Stimulated activated CD4-positive, alpha-beta T cell treated with anti-CD3 and anti-CD28 coated beads, Interleukin-4, amount 100 ng/mL, for 4 hours (primary cell): ENCODE measurements at regions not wholly inside any gene's neighbourhood (a gene's known extent, or its start where the extent isn't known, plus 50 kb on each side); places are given as distances from the start of the nearest gene placed in this dataset.

Source experiments
- DNase-seq, 2 experiments: peaks; one replicate each; pipeline ENCODE4 v3.0.0-alpha.2; 2020

- DNase-seq: no peak
Measured at GRCh38 chr4:11342401-11342800, 86.3 kb downstream of the HS3ST1 start.

DNA sequence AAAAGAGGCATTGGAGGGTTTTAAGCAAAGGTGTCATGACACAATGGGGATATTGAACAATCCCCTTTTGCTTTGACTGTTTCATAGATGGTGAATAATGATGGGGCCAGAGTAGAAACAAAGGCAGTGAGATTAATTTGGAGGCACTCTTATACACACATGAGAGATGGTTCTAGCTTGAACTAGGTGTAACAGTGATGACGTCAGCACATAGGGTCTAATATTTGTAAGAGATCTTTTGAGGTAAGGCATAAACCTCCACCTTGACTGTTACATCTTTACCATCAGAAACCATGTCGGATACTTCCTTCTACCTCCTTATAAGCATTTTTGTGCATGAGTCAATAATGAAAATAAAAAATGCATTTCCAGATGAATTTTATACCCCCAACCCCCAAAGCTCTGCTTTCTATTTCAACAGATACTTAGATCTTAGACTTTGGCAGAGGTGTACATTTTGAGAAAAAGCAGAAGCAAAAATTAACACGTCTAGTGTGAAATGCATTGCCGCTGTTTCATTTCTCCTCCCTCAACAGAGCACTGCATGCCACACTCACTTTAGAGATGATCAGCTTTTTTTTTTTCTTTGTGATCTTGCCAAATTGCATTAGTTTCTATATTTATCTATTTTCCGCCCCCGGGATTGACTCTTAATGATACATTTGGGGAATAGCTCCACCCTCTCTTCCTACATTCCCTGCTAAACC, 87.2 kb downstream of the HS3ST1 start:
- no peak for DNase-seq

DNA sequence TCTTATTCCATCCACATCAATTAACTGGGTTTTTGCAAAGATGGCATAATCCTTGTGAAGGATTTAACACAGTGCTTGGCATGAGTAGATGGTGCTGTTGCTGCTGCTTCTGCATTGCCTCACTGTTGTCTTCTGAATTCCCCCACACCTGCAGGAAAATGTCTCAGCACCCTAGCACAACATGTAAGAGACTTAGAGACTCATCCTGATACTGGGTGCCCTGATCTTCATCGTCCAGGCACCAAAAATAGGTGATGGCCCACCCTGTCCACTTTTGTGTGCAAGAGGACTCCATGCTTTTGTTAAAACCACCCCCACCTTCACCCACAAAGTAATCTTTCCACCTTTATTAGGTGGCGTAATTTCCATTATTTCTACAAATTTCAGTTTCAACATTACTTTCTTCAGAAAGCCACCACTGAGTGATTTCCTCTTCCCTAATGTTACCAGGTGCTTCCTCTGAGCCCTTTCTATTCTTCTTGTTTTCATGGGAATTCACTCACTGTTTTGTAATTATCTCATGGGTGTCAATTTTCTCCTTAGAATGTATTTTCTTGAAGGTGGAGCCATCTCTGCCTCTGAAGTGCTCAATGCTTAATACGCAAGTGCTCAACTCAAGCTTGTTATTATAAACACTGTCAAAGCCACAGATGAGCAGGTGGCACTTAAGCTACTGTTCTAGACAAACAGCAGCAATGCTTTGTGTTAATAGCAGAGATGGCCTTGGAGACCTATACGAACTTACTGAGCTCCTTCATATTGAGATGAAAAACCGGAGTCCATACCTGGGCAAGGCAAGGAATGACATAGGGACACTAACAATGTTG, 89.5 kb downstream of the HS3ST1 start:
- no peak for DNase-seq

GRCh38 chr4:11337287-11337686, 91.4 kb downstream of the HS3ST1 start:
- DNase-seq: no peak

GRCh38 chr4:11336435-11336834, 92.3 kb downstream of the HS3ST1 start:
- no peak for DNase-seq

DNA sequence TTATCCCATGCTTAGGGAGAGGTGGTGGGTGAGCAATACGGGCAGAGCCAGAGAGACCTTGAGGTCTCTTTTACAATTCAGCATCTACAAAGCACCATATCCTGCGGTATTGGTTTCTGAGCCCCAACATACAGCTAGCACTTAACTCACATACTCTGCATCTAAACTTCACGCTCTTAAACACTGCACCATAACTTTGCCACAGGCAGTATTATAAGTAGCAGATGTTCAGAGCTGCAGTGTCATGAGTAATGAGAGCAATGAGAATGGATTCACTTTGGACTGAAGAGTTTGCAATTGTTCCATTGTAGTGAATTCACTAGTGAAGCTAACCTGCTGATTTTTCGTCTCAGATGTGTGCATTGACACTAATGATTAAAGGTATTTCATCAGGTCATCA, 93.8 kb downstream of the HS3ST1 start:
- DNase-seq: no peak

DNA sequence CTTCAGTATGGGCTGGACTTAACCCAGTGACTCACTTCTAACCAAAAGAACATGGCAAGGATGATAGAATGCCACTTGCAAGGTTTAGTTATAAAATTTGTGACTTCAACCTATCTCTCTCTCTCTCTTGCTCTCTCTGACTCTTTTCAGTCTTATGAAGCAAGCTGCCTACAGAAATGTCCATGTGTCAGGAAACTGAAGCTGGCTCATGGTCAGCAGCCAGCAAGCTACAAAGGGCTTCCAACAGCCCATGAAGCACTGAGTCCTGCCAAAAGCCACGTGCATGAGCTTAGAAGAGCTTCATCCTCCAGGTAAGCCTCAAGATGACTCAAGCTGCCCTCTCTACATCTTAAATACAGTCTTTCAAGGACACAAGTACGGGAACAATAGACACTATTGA, 100.3 kb downstream of the HS3ST1 start:
- DNase-seq: no peak

- no peak for DNase-seq
Measured at GRCh38 chr4:11326021-11326420, 102.7 kb downstream of the HS3ST1 start.

DNA sequence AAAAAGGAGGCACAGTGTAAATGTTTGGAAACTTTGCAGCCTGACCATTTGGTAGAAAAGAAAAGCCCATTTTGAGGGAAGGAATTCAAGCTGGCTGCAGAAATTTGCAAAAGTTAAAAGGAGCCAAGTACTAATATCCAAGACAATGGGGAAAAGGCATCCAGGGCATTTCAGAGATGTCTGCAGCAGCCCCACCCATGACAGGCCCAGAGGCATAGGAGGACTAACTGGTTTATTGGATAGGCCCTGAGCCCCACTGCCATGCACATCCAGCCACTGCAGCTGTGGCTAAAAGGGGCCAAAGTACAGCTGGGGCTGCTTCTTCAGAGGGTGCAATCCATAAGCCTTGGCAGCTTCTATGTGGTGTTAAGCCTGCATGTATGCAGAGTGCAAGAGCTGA, 104.9 kb downstream of the HS3ST1 start:
- no peak for DNase-seq

DNA sequence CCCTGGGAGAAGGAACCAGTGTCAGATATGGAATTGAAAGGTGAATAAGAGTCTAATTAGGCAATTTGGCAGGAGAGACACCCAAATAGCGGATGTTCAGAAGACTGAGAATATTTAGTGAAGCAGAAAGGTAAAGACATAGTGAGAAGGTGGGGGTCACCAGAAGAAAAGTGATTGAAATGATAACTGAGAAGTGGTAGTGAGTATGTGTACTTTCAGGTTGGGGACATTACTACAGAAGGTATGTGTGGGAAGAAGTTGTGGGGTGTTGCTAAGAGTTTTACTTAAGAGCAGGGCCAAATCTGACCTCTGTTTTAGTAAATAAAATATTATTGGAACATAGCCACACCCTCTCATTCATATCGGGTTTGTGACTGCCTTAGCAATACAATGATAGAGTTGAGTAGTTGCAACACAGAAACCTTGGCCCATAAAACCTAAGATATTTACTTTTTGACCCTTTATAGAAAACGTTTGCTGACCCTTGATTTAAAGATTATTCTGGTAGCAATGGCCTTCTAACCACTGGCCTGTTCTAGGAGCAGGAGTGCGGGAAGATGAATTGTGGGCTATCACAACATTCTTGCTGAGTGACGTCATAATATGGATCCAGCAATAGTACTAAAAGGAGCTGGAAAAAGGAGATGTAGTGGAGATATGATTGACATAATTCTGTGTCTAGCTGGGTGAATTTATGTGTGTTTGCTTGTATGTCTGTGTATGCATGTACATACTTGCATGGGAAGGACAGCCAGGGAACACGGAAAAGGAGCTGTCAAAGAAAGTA, 115.3 kb downstream of the HS3ST1 start:
- no peak for DNase-seq

DNA sequence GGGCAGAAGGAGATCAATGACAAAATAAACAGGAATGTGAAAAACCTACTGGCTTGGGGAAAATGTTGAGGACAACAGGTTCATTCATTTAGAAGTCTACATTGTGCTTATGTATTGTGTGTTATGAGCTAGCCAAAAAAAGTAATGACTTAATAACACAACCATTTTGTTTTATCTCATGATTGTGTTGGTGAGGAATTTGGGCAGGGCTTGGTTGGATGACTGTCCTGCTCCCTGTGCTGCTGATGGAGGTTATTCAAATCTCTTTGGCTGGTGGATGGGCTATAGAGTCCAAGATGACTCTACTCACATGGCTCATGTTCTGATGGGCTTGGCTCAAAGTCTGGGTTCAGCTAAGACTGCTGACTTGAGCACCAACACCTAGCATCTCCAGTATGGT, 116.3 kb downstream of the HS3ST1 start:
- DNase-seq: no peak

DNA sequence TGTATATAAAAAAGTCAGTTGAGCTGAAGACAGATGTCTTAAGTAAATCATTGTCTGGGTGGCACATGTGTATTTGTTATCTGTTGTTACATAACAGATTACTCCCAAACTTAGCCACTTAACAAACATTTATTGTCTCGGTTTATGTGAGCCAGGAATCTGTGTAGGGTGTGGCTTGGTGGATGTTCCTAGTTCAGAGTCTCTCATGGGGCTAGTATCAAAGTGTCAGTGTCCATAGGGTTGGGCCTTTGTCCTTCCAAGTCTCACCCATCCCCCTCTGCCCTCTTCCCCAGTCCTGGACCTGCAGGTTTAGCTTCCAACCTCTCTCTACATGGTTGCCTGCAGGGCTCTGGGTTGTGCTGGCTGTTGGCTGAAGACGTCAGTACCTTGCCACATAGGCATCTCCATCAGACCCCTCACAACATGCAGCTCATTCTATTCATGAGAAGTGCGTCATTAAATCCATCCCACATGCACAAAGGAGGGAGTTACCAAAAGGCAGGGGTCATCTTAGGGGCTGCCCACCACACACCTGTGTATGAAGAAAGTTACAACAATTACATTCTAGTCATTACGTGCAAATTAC, 127.5 kb downstream of the HS3ST1 start:
- no peak for DNase-seq

DNA sequence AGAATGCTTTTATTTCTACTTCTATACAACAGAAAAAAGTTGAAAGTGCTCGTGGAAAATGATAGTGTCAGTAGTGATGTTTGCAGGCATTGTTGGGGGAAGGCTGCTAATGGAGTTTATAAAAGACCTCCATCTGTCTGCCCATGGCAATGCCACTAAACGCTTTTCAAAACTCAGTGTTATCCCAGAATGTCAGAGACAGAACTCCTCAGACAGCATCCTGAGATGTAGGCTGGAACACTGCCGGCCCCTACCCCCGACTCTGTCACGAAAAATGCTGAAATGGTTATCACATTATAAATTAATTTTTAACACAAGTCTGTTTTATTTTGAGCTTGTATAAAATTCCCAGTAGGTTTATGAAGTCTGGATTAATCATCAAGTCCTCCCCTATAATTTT, 128.9 kb downstream of the HS3ST1 start:
- DNase-seq: no peak

- DNase-seq: no peak
Measured at GRCh38 chr4:11299016-11299415, 129.7 kb downstream of the HS3ST1 start.

GRCh38 chr4:11298451-11298850, 130.2 kb downstream of the HS3ST1 start:
- DNase-seq: no peak

DNA sequence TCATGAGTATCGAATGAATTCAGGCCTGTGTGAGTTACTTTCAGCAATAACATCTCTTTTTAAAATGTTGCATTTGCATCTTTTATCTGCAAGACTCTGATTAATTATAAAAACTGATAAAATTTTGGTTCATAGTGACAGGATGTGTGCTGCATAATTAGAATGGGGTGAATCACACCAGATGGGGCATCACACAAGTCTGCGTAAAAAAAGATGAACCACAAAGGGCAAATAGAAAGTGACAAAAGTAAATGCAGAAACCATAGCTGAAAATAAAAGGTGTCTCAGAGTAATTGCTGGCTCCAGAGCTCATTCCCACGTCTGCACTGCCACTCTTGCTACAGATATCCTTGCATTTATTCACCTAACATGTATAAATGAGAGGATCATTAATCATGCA, 131.1 kb downstream of the HS3ST1 start:
- no peak for DNase-seq

- no peak for DNase-seq
Measured at GRCh38 chr4:11297201-11297600, 131.5 kb downstream of the HS3ST1 start.

DNA sequence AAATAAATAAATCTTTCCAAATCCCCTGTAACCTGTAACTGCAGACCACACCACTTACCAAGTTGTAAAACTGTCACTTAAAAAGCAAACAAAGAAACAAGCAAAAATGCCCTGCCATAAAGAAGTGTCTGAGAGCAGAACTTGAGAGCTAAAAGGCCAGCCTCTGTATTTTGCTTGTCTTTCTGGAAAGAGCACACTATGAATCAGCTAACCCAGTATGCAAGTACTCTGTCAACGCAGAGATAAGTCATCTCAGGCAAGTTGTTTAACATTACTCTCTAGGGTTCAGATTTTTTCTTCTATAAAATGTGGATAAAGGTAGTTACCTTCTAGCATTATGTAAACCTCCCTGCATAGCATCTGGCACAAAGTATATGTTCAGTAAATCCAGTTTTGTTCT, 134.8 kb downstream of the HS3ST1 start:
- no peak for DNase-seq

GRCh38 chr4:11287055-11287454, 141.6 kb downstream of the HS3ST1 start:
- DNase-seq: no peak

DNA sequence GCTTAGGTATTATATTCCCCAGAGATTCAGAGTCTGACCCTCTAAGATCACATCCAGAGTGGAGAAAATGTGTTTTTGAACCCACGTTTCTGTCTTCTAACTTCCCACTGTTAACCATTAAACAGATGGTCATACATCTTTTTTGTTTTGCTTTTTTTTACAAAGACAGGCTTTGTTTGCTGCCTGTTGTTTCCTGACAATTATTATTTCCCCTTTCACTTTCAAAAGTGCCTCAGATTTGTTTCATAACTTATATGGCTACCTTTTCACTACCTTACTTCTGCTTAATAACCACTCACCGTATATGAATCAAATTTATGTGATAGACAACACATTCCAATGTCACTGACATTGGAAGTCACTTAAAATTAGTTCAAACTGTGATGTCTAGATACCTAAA, 142.2 kb downstream of the HS3ST1 start:
- DNase-seq: no peak

DNA sequence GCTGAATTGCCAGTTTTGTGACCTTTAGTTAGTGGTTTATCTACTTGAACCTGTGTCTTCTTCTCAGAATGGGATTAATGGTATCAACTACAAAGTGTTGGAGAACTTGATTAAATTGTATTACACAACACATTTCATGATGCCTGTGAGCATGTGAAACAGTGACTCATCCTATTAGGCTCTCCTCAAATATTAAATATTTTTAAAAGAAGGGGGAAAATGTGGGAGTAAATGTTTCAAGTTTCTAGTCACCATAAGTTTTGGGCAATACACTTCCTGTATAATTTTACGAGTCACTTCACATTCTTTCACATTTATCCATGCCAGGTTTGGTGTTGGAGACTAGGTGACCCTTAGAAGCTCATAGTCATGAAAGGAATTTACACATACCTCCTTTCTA, 147.0 kb downstream of the HS3ST1 start:
- no peak for DNase-seq

GRCh38 chr4:11271263-11271662, 157.4 kb downstream of the HS3ST1 start:
- DNase-seq: no peak

DNA sequence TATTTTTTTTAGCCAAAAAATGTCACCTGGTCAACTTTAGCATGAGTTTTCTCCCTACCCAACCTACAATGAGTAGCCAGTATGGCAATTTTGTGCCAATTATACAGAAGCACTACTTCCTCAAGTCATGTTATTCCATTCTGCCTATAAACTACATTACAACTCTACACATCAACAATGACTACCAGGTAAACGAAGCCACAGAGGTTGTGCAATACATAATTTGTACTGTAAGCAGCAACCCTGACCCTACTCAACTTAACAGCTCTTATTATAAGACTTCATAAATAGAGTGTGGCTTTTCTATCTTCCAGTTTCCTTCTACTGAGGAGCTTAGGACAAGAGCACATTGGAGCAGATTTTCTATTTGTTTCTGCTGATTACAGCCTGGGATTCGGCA, 160.5 kb downstream of the HS3ST1 start:
- no peak for DNase-seq
